KMS-11 (cell line): ENCODE measurements at regions not wholly inside any gene's neighbourhood (a gene's known extent, or its start where the extent isn't known, plus 50 kb on each side); places are given as distances from the start of the nearest gene placed in this dataset.

Experiments used
- H2AFZ ChIP-seq: fragments of 200-600 bp; sonication (generic); 2 replicates; pipeline ENCODE4 v1.6.1; 2016; ENCODE audit warnings: antibody characterized with exemption, mixed run types, low read depth
- H3K27ac ChIP-seq: fragments of 200-600 bp; sonication (generic); 2 replicates; pipeline ENCODE4 v1.6.1; 2016; ENCODE audit warnings: mild to moderate bottlenecking, mixed run types
- H3K27me3 ChIP-seq: fragments of 200-600 bp; sonication (generic); 2 replicates; pipeline ENCODE4 v1.6.1; 2017; ENCODE audit warnings: mild to moderate bottlenecking, low read depth, mixed run types, moderate library complexity; ENCODE audit not compliant: insufficient read depth
- H3K36me3 ChIP-seq: fragments of 200-600 bp; sonication (generic); 2 replicates; pipeline ENCODE4 v1.6.1; 2017; ENCODE audit warnings: mild to moderate bottlenecking, mixed run types; ENCODE audit not compliant: insufficient read depth
- H3K4me1 ChIP-seq: fragments of 200-600 bp; sonication (generic); 2 replicates; pipeline ENCODE4 v1.6.1; 2016; ENCODE audit warnings: mild to moderate bottlenecking, low read depth, mixed run types; ENCODE audit not compliant: poor library complexity, severe bottlenecking
- H3K4me2 ChIP-seq: fragments of 200-600 bp; sonication (generic); 2 replicates; pipeline ENCODE4 v1.7.0; 2016; ENCODE audit warnings: mild to moderate bottlenecking, mixed run types
- H3K4me3 ChIP-seq: fragments of 200-600 bp; sonication (generic); IDR thresholded peaks from 2 replicates; pipeline ENCODE4 v1.6.1; 2017; ENCODE audit warnings: low read depth, low read length, mixed read lengths; ENCODE audit not compliant: insufficient read depth
- H3K79me2 ChIP-seq: fragments of 200-600 bp; sonication (generic); 2 replicates; pipeline ENCODE4 v1.6.1; 2016; ENCODE audit warnings: low read depth, mixed run types; ENCODE audit not compliant: insufficient read depth
- H3K9ac ChIP-seq: fragments of 200-600 bp; sonication (generic); 2 replicates; pipeline ENCODE4 v1.6.1; 2016; ENCODE audit warnings: mild to moderate bottlenecking, mixed run types
- H4K20me1 ChIP-seq: fragments of 200-600 bp; sonication (generic); 2 replicates; pipeline ENCODE4 v1.6.1; 2016; ENCODE audit warnings: mild to moderate bottlenecking, mixed run types; ENCODE audit not compliant: insufficient read depth
- CTCF ChIP-seq: fragments of 200-600 bp; sonication (generic); conservative IDR thresholded peaks from 2 replicates; pipeline ENCODE4 v1.6.1; 2017; ENCODE audit warnings: low read depth, mild to moderate bottlenecking, antibody characterized with exemption, low read length, moderate library complexity, mixed read lengths

- Histone ChIP-seq H3K9ac (no peak overlapping the region), H2AFZ (no peak overlapping the region), H3K79me2 (no peaks in the 10 kb centered on the region), H3K4me1 (no peaks in the 10 kb centered on the region), H3K4me3 (no peak overlapping the region), H4K20me1 (no peaks in the 10 kb centered on the region), H3K36me3 (no peaks in the 10 kb centered on the region), H3K4me2 (no peak overlapping the region), H3K27ac (no peak overlapping the region), H3K27me3 (no peaks in the 10 kb centered on the region)
- no peak for TF ChIP-seq CTCF
These were observed 332.2 kb upstream of the RAG2 start for GRCh38 chr11:36930256-36930655.

- Histone ChIP-seq H3K36me3 (no peaks in the 10 kb centered on the region), H3K9ac (no peak overlapping the region), H3K4me2 (no peak overlapping the region), H3K27me3 (no peaks in the 10 kb centered on the region), H2AFZ (no peak overlapping the region), H4K20me1 (no peaks in the 10 kb centered on the region), H3K4me3 (no peak overlapping the region), H3K79me2 (no peaks in the 10 kb centered on the region), H3K27ac (no peak overlapping the region), H3K4me1 (no peaks in the 10 kb centered on the region)
- no peak for TF ChIP-seq CTCF
These were observed 331.4 kb upstream of the RAG2 start for GRCh38 chr11:36929401-36929800.

- Histone ChIP-seq H2AFZ (no peak overlapping the region), H3K27me3 (no peaks in the 10 kb centered on the region), H3K36me3 (no peaks in the 10 kb centered on the region), H3K4me3 (no peak overlapping the region), H3K4me2 (no peak overlapping the region), H4K20me1 (no peaks in the 10 kb centered on the region), H3K79me2 (no peaks in the 10 kb centered on the region), H3K27ac (no peak overlapping the region), H3K4me1 (no peaks in the 10 kb centered on the region), H3K9ac (no peak overlapping the region)
- TF ChIP-seq CTCF, result no peak
These were observed 330.6 kb upstream of the RAG2 start for GRCh38 chr11:36928621-36929020.

- Histone ChIP-seq H3K36me3 (no peaks in the 10 kb centered on the region), H3K79me2 (no peaks in the 10 kb centered on the region), H3K4me3 (no peak overlapping the region), H3K27ac (no peak overlapping the region), H3K9ac (no peak overlapping the region), H3K4me1 (no peaks in the 10 kb centered on the region), H3K4me2 (no peak overlapping the region), H3K27me3 (no peaks in the 10 kb centered on the region), H2AFZ (no peak overlapping the region), H4K20me1 (no peaks in the 10 kb centered on the region)
- TF ChIP-seq CTCF, result no peak
These were observed 301.8 kb upstream of the RAG2 start for GRCh38 chr11:36899800-36900199.

- no peak for TF ChIP-seq CTCF
- H3K4me2 ChIP-seq, result no peak overlapping the region
- H3K36me3 ChIP-seq, result no peaks in the 10 kb centered on the region
- H2AFZ ChIP-seq, result no peak overlapping the region
- H3K79me2 ChIP-seq, result no peaks in the 10 kb centered on the region
- H3K4me3 ChIP-seq, result no peak overlapping the region
- H3K4me1 ChIP-seq, result no peaks in the 10 kb centered on the region
- no peaks in the 10 kb centered on the region for H4K20me1 ChIP-seq
- H3K27me3 ChIP-seq, result no peaks in the 10 kb centered on the region
- no peak overlapping the region for H3K9ac ChIP-seq
- no peak overlapping the region for H3K27ac ChIP-seq
These were observed 292.8 kb upstream of the RAG2 start for GRCh38 chr11:36890841-36891240.
